Nephron progenitor cell (in vitro differentiated cells): ENCODE measurements at regions not wholly inside any gene's neighbourhood (a gene's known extent, or its start where the extent isn't known, plus 50 kb on each side); places are given as distances from the start of the nearest gene placed in this dataset.

Experiments
- DNase-seq: peaks from one replicate; pipeline ENCODE4 v3.0.0; 2021
- H3K27ac Mint-ChIP-seq: 2 replicates; pipeline ENCODE4 v1.8.0; 2021; ENCODE audit warnings: mild to moderate bottlenecking, moderate library complexity, mixed read lengths
- H3K27me3 Mint-ChIP-seq: 2 replicates; pipeline ENCODE4 v1.8.0; 2021; ENCODE audit warnings: mild to moderate bottlenecking, low read depth, mixed read lengths; ENCODE audit not compliant: poor library complexity
- H3K36me3 Mint-ChIP-seq: 2 replicates; pipeline ENCODE4 v1.8.0; 2021; ENCODE audit warnings: low read depth, mixed read lengths
- H3K4me1 Mint-ChIP-seq: 2 replicates; pipeline ENCODE4 v1.8.0; 2021; ENCODE audit warnings: mixed read lengths
- H3K4me3 Mint-ChIP-seq: 2 replicates; pipeline ENCODE4 v1.8.0; 2021; ENCODE audit warnings: mild to moderate bottlenecking, moderate library complexity, mixed read lengths
- H3K9me3 Mint-ChIP-seq: 2 replicates; pipeline ENCODE4 v1.8.0; 2021; ENCODE audit warnings: mild to moderate bottlenecking, moderate library complexity, mixed read lengths
- CTCF ChIP-seq: fragments of 200-600 bp; sonication (generic); IDR thresholded peaks from 2 replicates; pipeline ENCODE4 v1.5.0; 2021; ENCODE audit warnings: antibody characterized with exemption

DNA sequence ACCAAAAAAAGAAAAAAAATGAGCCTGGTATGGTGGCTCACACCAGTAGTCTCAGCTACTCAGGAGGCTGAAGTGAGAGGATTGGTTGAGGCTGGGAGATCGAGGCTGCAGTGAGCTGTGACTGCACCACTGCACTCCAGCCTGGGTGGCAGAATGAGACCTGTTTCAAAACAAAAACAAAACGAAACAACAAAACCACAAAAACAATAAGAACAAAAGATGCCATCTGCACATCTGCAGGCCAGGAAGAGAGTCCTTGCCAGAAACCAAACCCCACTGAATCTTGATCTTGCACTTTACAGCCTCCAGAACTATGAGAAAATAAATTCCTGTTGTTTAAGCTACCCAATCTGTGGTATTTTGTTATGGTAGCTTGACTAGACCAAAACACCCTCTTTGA lies 207.7 kb downstream of the YTHDC2 start:
- no peak for DNase-seq
- Mint-ChIP-seq H3K36me3 (no peaks in the 10 kb centered on the region), H3K4me1 (peaks cover 14% of the 10 kb centered on the region), H3K9me3 (peaks cover 18% of the 10 kb centered on the region), H3K4me3 (no peak overlapping the region), H3K27ac (no peak overlapping the region), H3K27me3 (peaks cover 4% of the 10 kb centered on the region)
- TF ChIP-seq CTCF = no peak

GRCh38 chr5:113723021-113723420 lies 209.5 kb downstream of the YTHDC2 start:
- Mint-ChIP-seq H3K9me3 (peaks cover 18% of the 10 kb centered on the region), H3K27me3 (peaks cover 4% of the 10 kb centered on the region)
- no peak for DNase-seq

DNA sequence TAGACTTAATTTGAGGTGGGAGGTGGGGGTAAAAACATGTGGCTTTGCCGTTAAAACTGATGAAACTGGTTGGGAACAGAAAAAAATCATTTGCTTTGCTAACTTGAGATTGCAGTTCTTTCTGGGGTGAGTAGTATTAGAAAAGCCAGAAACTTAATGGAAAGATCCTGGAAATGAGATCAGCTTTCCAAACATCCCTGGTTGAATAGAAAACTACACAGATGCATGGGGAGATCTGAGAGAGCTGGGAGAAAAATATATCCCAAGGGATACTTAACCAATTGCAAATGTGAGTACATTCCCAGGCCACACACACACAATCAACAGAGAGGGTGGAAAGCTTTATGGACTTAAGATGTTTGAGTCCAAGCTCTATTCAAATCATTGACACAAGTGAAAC lies 222.3 kb downstream of the YTHDC2 start:
- no peak overlapping the region for H3K4me3 Mint-ChIP-seq
- H3K27me3 Mint-ChIP-seq = peaks cover 16% of the 10 kb centered on the region

More at GRCh38 chr5:113723021-113723420, 209.5 kb downstream of the YTHDC2 start:
- TF ChIP-seq CTCF = no peak
- no peak overlapping the region for H3K27ac Mint-ChIP-seq
- H3K4me1 Mint-ChIP-seq = peaks cover 14% of the 10 kb centered on the region
- H3K36me3 Mint-ChIP-seq = no peaks in the 10 kb centered on the region
- H3K4me3 Mint-ChIP-seq = no peak overlapping the region

DNA sequence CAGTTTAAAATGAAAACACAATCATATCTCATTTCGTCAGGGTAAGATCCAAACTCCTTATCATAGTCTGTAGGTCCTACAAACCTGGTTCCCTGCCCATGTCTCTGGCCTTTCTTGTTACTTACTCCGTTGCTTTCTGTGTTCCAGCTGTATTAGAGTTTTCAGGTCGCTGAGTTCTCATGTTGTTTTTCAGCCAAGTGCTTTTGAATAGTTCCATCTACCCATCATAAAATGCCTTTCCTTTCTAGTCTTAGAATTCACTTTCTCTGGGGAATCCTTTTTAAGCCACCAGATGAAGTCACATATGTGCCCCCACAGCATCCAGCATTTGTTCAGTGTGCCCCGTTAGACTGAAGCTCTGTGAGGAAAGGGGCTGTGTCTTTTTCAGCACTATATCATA lies 228.7 kb downstream of the YTHDC2 start:
- Mint-ChIP-seq H3K27ac (no peak overlapping the region), H3K4me3 (no peak overlapping the region), H3K27me3 (peaks cover 24% of the 10 kb centered on the region), H3K9me3 (no peaks in the 10 kb centered on the region), H3K4me1 (peaks cover 13% of the 10 kb centered on the region), H3K36me3 (no peaks in the 10 kb centered on the region)
- no peak for DNase-seq
- no peak for TF ChIP-seq CTCF

More for the DNA sequence above, 222.3 kb downstream of the YTHDC2 start:
- H3K27ac Mint-ChIP-seq = no peak overlapping the region
- no peak for DNase-seq
- H3K36me3 Mint-ChIP-seq = no peaks in the 10 kb centered on the region
- no peaks in the 10 kb centered on the region for H3K4me1 Mint-ChIP-seq
- no peak for TF ChIP-seq CTCF
- H3K9me3 Mint-ChIP-seq = no peaks in the 10 kb centered on the region

GRCh38 chr5:113742639-113743038 lies 229.1 kb downstream of the YTHDC2 start:
- Mint-ChIP-seq H3K36me3 (no peaks in the 10 kb centered on the region), H3K4me3 (no peak overlapping the region), H3K4me1 (peaks cover 13% of the 10 kb centered on the region), H3K9me3 (no peaks in the 10 kb centered on the region), H3K27ac (no peak overlapping the region), H3K27me3 (peaks cover 24% of the 10 kb centered on the region)
- TF ChIP-seq CTCF = no peak
- no peak for DNase-seq

DNA sequence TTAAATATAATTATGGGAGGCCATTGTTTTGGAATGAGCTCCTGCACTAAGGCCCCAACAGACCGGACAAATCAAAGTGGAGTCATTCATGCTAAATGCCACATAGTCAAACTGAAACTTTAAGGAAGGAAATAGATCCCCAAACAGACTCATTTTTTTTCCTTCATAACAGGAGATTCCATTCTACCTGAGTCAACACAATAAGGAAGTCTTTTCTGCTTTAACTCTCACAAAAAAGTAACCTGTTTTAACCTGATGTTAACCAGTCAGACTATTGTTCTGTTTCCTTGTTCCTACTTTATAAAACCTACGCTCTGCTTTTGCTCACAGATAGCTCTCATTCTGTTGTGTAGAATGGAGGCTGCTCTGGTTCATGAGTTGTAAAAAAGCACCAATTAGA lies 234.9 kb downstream of the YTHDC2 start:
- Mint-ChIP-seq H3K27me3 (no peaks in the 10 kb centered on the region), H3K9me3 (peaks cover 18% of the 10 kb centered on the region), H3K36me3 (no peaks in the 10 kb centered on the region), H3K27ac (no peak overlapping the region), H3K4me1 (no peaks in the 10 kb centered on the region), H3K4me3 (no peak overlapping the region)
- DNase-seq = no peak
- no peak for TF ChIP-seq CTCF
